K562 (cell line): ENCODE measurements at regions not wholly inside any gene's neighbourhood (a gene's known extent, or its start where the extent isn't known, plus 50 kb on each side); places are given as distances from the start of the nearest gene placed in this dataset.

Experiments used
- ATAC-seq: fragments of 200-7000 bp; cut with Tn5 transposase; 3 replicates; pipeline ENCODE4 v1.9.1; 2020; ENCODE audit warnings: moderate library complexity
- BruUV-seq: library from RNA; stranded (reverse); fragments of 400-500 nt; replicated peaks from 2 replicates; lab custom pipeline; 2021; lab: Mats Ljungman, UMichigan
- CTCF ChIA-PET: fragments of 300-600 bp; formaldehyde crosslinking; extraction: SDS; loops from one replicate; lab custom pipeline; 2021; ENCODE audit warnings: low intra/inter-chr PET ratio; lab: Yijun Ruan, JAX
- POLR2A ChIA-PET: fragments of 300-600, 350-650 bp; sonication (Branson Sonifier 250); formaldehyde crosslinking; extraction: SDS; loops from one replicate; lab custom pipeline; 2021; ENCODE audit warnings: antibody characterized with exemption, inconsistent platforms; lab: Yijun Ruan, JAX
- DNase-seq, 4 experiments: peaks; one replicate each; pipeline versions ENCODE4 v3.0.0 to v3.0.0-alpha.2; 2011 to 2018; ENCODE audit warnings: low spot score in 3 of 4, mixed read lengths in 3 of 4; ENCODE audit errors: extremely low read depth in 1 of 4
- FAIRE-seq: peaks from 2 replicates; lab custom pipeline; 2011; peaks lifted over from hg19 to GRCh38; lab: Jason Lieb, UNC
- H2AFZ ChIP-seq: 2 replicates; pipeline ENCODE4 v1.6.0; 2011; ENCODE audit warnings: low read depth, low read length, control low read depth, inconsistent platforms
- H3K27ac ChIP-seq: fragments of 200-600 bp; 3 replicates; pipeline ENCODE4 v1.8.0; 2011; ENCODE audit warnings: low read depth, mild to moderate bottlenecking, control low read depth, inconsistent platforms, low read length, moderate library complexity, mixed read lengths; ENCODE audit errors: extremely low read depth
- H3K27me3 ChIP-seq, 2 experiments: fragments of 300-600 bp in 1 of 2; 2 replicates in 1 of 2; 3 replicates in 1 of 2; pipeline versions ENCODE4 v1.6.0 to v1.8.0; 2011; ENCODE audit warnings: inconsistent platforms in 2 of 2, low read length in 2 of 2, mild to moderate bottlenecking in 1 of 2, mixed read lengths in 1 of 2, moderate library complexity in 1 of 2; ENCODE audit not compliant: control insufficient read depth in 2 of 2, insufficient read depth in 2 of 2
- H3K36me3 ChIP-seq: fragments of 300-600 bp; 3 replicates; pipeline ENCODE4 v1.8.0; 2011; ENCODE audit warnings: mild to moderate bottlenecking, low read length, inconsistent platforms; ENCODE audit not compliant: control insufficient read depth, insufficient read depth
- H3K4me1 ChIP-seq, 2 experiments: fragments of 200-600 bp in 1 of 2; replicated peaks in 1 of 2; 2 replicates in 1 of 2; 3 replicates in 1 of 2; pipeline versions ENCODE4 v1.5.1 to v1.8.0; 2011; ENCODE audit warnings: inconsistent platforms in 2 of 2, low read length in 2 of 2, mild to moderate bottlenecking in 1 of 2, mixed read lengths in 1 of 2, moderate library complexity in 1 of 2; ENCODE audit not compliant: control insufficient read depth in 2 of 2, insufficient read depth in 2 of 2
- H3K4me2 ChIP-seq: 2 replicates; pipeline ENCODE4 v1.6.1; 2011; ENCODE audit warnings: low read length, control low read depth, inconsistent platforms, mixed read lengths; ENCODE audit not compliant: insufficient read depth
- H3K4me3 ChIP-seq: fragments of 200-600 bp; sonication (generic), shearing (Covaris generic); 2 replicates; pipeline ENCODE4 v1.5.1; 2016; ENCODE audit warnings: control low read depth, inconsistent platforms
- H3K79me2 ChIP-seq: fragments of 200-600 bp; 3 replicates; pipeline ENCODE4 v1.8.0; 2011; ENCODE audit warnings: low read length, inconsistent platforms; ENCODE audit not compliant: control insufficient read depth, insufficient read depth
- H3K9ac ChIP-seq, 2 experiments: 2 replicates each; pipeline versions ENCODE4 v1.6.0 to v1.6.1; 2011; ENCODE audit warnings: low read depth in 2 of 2, low read length in 2 of 2, control low read depth in 1 of 2, inconsistent platforms in 1 of 2, mild to moderate bottlenecking in 1 of 2, mixed read lengths in 1 of 2; ENCODE audit not compliant: insufficient read depth in 1 of 2
- H3K9me1 ChIP-seq: one replicate; pipeline ENCODE4 v1.6.0; 2011; ENCODE audit warnings: inconsistent platforms, mild to moderate bottlenecking, low read length, moderate library complexity; ENCODE audit not compliant: control insufficient read depth, insufficient read depth
- H3K9me3 ChIP-seq: replicated peaks from 2 replicates; pipeline ENCODE4 v1.5.1; 2011; ENCODE audit warnings: low read depth, low read length, inconsistent platforms; ENCODE audit not compliant: control insufficient read depth, insufficient read depth
- H4K20me1 ChIP-seq: replicated peaks from 2 replicates; pipeline ENCODE4 v1.6.1; 2011; ENCODE audit warnings: low read length, inconsistent platforms, mixed read lengths; ENCODE audit not compliant: control insufficient read depth, insufficient read depth
- CHD1 ChIP-seq: fragments of 200-600 bp; sonication (generic); IDR thresholded peaks from one replicate; pipeline ENCODE4 v1.6.1; 2012; ENCODE audit warnings: mild to moderate bottlenecking, moderate library complexity, low read length, inconsistent platforms
- DPF2 ChIP-seq: fragments of 450-650 bp; IDR thresholded peaks from 2 replicates; pipeline ENCODE4 v1.6.1; 2016
- JUND ChIP-seq, 2 experiments: IDR thresholded peaks; 2 replicates in 1 of 2; 3 replicates in 1 of 2; pipeline ENCODE4 v1.6.1; 2011; ENCODE audit warnings: borderline replicate concordance in 2 of 2, low read depth in 2 of 2, low read length in 2 of 2, improper control_type of control experiment in 1 of 2, missing biosample characterization in 1 of 2, missing genetic modification characterization in 1 of 2, missing genetic modification reagents in 1 of 2
- L3MBTL2 ChIP-seq: fragments of 450-650 bp; IDR thresholded peaks from 2 replicates; pipeline ENCODE4 v1.6.1; 2016; ENCODE audit warnings: mild to moderate bottlenecking, moderate library complexity
- NEUROD1 ChIP-seq: fragments of 150-350 bp; IDR thresholded peaks from 2 replicates; pipeline ENCODE4 v1.6.1; 2014; ENCODE audit warnings: borderline replicate concordance, low read length, low read depth; ENCODE audit not compliant: partially characterized antibody
- NR2C2 ChIP-seq, 2 experiments: fragments of 200-800 bp in 1 of 2; sonication (Bioruptor generic) in 1 of 2; sonication (generic) in 1 of 2; formaldehyde crosslinking in 1 of 2; IDR thresholded peaks; 2 replicates each; pipeline versions ENCODE4 v1.6.1 to v1.8.0; 2016 to 2022; ENCODE audit warnings: mild to moderate bottlenecking in 1 of 2, missing compliant biosample characterization in 1 of 2, missing genetic modification characterization in 1 of 2, missing genetic modification reagents in 1 of 2
- WGBS: fragments of 100-300 bp; shearing (Covaris generic); methylation state at CpG from one replicate; pipeline ENCODE4 v1.1.6; 2016; ENCODE audit warnings: low coverage, mixed read lengths; ENCODE audit not compliant: insufficient coverage; ENCODE audit errors: missing lambda C conversion rate; 5-methylcytosine and 5-hydroxymethylcytosine counted together
- in situ Hi-C: fragments of 300-500 bp; cut with MboI; formaldehyde crosslinking; loops from 4 replicates; pipeline ENCODE4 v1.15.0; 2018; ENCODE audit warnings: inconsistent platforms, mixed read lengths
- intact Hi-C: fragments of 100-400 bp; cut with micrococcal nuclease; formaldehyde crosslinking; loops from 2 replicates; pipeline ENCODE4 v1.14.2; 2022
- TF ChIP-seq, protein P1 (sequence below): sonication (generic); formaldehyde crosslinking; IDR thresholded peaks from 2 replicates; pipeline ENCODE4 v1.8.1; 2023; ENCODE audit warnings: mild to moderate bottlenecking, missing genetic modification reagents, moderate library complexity
- TF ChIP-seq, protein P2 (sequence below), 2 experiments: IDR thresholded peaks in 1 of 2; conservative IDR thresholded peaks in 1 of 2; 2 replicates each; pipeline ENCODE4 v1.6.1; 2016; ENCODE audit warnings: low read depth in 2 of 2, mild to moderate bottlenecking in 1 of 2, missing compliant biosample characterization in 1 of 2, missing genetic modification characterization in 1 of 2, moderate library complexity in 1 of 2
- TF ChIP-seq, protein P3 (sequence below), 2 experiments: fragments of 450-650 bp; formaldehyde crosslinking in 1 of 2; IDR thresholded peaks; 2 replicates each; pipeline versions ENCODE4 v1.4.0 to v1.6.1; 2014 to 2020; ENCODE audit warnings: mild to moderate bottlenecking in 2 of 2, borderline replicate concordance in 1 of 2, low read depth in 1 of 2

DNA sequence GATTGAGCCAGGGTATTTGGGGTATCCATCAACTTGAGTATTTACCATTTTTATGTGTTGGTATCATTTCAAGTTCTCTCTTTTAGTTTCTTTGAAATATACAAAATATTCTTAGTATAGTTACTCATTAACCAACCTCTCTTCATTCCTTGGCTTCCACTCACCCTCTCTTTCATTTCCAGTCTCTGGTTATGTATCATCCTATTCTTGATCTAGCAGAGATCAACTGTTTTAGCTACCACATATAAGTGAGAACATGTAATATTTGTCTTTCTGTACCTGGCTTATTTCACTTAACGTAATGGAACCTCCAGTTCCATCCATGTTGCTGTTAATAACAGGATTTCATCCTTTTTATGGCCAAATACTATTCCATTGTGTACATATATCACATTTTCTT, 86.9 kb downstream of the DACT1 start:
- H3K79me2 ChIP-seq, result no peaks in the 10 kb centered on the region
- no peaks in the 10 kb centered on the region for H4K20me1 ChIP-seq
- DNase-seq (no peak), ATAC-seq (no peak), FAIRE-seq (no peak)
- H3K4me3 ChIP-seq, result no peak overlapping the region
- H3K9ac ChIP-seq, result no peak overlapping the region
- H3K9me1 ChIP-seq, result no peaks in the 10 kb centered on the region
- H3K27me3 ChIP-seq, result no peaks in the 10 kb centered on the region; a peak in 1 of 5 replicates
- intact Hi-C loops (no loop called here), in situ Hi-C loops (no loop called here)
- ChIA-PET POLR2A (no interaction called here), CTCF (no interaction called here)
- no peaks in the 10 kb centered on the region for H3K36me3 ChIP-seq
- no peaks in the 10 kb centered on the region for H3K9me3 ChIP-seq
- H3K4me2 ChIP-seq, result no peak overlapping the region
- H3K27ac ChIP-seq, result no peak overlapping the region
- no peaks in the 10 kb centered on the region for H3K4me1 ChIP-seq
- WGBS, result 0% methylated on average over 1 of the region's 1 CpG
- no TSS peak for BruUV-seq
- H2AFZ ChIP-seq, result no peak overlapping the region
- TF ChIP-seq JUND (IDR thresholded peaks at IDR 0.05; ENCODE audit: borderline replicate concordance, low read depth, low read length) (no peak), JUND (tag; IDR thresholded peaks at IDR 0.05; ENCODE audit: borderline replicate concordance, low read depth, low read length) (no peak), CHD1 (no peak), DPF2 (no peak), NEUROD1 (no peak), NR2C2 (CRISPR knock-in tag; IDR thresholded peaks at IDR 0.05) (no peak), NR2C2 (tag; IDR thresholded peaks at IDR 0.05) (no peak), L3MBTL2 (no peak)
- TF ChIP-seq, protein P1, sequence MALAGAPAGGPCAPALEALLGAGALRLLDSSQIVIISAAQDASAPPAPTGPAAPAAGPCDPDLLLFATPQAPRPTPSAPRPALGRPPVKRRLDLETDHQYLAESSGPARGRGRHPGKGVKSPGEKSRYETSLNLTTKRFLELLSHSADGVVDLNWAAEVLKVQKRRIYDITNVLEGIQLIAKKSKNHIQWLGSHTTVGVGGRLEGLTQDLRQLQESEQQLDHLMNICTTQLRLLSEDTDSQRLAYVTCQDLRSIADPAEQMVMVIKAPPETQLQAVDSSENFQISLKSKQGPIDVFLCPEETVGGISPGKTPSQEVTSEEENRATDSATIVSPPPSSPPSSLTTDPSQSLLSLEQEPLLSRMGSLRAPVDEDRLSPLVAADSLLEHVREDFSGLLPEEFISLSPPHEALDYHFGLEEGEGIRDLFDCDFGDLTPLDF (CRISPR knock-in tag), result no peak
- TF ChIP-seq, protein P2, sequence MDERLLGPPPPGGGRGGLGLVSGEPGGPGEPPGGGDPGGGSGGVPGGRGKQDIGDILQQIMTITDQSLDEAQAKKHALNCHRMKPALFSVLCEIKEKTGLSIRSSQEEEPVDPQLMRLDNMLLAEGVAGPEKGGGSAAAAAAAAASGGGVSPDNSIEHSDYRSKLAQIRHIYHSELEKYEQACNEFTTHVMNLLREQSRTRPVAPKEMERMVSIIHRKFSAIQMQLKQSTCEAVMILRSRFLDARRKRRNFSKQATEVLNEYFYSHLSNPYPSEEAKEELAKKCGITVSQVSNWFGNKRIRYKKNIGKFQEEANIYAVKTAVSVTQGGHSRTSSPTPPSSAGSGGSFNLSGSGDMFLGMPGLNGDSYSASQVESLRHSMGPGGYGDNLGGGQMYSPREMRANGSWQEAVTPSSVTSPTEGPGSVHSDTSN (CRISPR knock-in tag; IDR thresholded peaks at IDR 0.05; ENCODE audit: low read depth), result no peak
- TF ChIP-seq, protein P2 (tag; conservative IDR thresholded peaks at IDR 0.05; ENCODE audit: low read depth), result no peak
- TF ChIP-seq, protein P3, sequence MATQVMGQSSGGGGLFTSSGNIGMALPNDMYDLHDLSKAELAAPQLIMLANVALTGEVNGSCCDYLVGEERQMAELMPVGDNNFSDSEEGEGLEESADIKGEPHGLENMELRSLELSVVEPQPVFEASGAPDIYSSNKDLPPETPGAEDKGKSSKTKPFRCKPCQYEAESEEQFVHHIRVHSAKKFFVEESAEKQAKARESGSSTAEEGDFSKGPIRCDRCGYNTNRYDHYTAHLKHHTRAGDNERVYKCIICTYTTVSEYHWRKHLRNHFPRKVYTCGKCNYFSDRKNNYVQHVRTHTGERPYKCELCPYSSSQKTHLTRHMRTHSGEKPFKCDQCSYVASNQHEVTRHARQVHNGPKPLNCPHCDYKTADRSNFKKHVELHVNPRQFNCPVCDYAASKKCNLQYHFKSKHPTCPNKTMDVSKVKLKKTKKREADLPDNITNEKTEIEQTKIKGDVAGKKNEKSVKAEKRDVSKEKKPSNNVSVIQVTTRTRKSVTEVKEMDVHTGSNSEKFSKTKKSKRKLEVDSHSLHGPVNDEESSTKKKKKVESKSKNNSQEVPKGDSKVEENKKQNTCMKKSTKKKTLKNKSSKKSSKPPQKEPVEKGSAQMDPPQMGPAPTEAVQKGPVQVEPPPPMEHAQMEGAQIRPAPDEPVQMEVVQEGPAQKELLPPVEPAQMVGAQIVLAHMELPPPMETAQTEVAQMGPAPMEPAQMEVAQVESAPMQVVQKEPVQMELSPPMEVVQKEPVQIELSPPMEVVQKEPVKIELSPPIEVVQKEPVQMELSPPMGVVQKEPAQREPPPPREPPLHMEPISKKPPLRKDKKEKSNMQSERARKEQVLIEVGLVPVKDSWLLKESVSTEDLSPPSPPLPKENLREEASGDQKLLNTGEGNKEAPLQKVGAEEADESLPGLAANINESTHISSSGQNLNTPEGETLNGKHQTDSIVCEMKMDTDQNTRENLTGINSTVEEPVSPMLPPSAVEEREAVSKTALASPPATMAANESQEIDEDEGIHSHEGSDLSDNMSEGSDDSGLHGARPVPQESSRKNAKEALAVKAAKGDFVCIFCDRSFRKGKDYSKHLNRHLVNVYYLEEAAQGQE (IDR thresholded peaks at IDR 0.05; ENCODE audit: borderline replicate concordance), result no peak
- TF ChIP-seq, protein P3 (CRISPR knock-in tag; IDR thresholded peaks at IDR 0.05; ENCODE audit: low read depth), result no peak
